OCI-LY3 (cell line): ENCODE measurements at regions not wholly inside any gene's neighbourhood (a gene's known extent, or its start where the extent isn't known, plus 50 kb on each side); places are given as distances from the start of the nearest gene placed in this dataset.

Source experiments
- H2AFZ ChIP-seq: fragments of 200-600, 300-600 bp; shearing (Covaris generic); 2 replicates; pipeline ENCODE4 v1.6.0; 2014; ENCODE audit warnings: antibody characterized with exemption, low read depth, low read length
- H3K27ac ChIP-seq: fragments of 200-600, 300-600 bp; sonication (generic); 2 replicates; pipeline ENCODE4 v1.5.1; 2014; ENCODE audit warnings: mild to moderate bottlenecking, low read length, moderate library complexity, mixed read lengths
- H3K27me3 ChIP-seq: fragments of 200-600, 300-600 bp; sonication (generic); 2 replicates; pipeline ENCODE4 v1.6.1; 2014; ENCODE audit warnings: low read depth, low read length, mixed read lengths
- H3K36me3 ChIP-seq: fragments of 200-600, 300-600 bp; sonication (generic); replicated peaks from 2 replicates; pipeline ENCODE3; 2014; ENCODE audit warnings: low read depth, low read length, mixed read lengths
- H3K4me1 ChIP-seq: fragments of 300-600, 200-600 bp; sonication (generic); 2 replicates; pipeline ENCODE4 v1.6.1; 2014; ENCODE audit warnings: low read length, mixed read lengths
- H3K4me2 ChIP-seq: fragments of 200-600, 300-600 bp; sonication (generic); 2 replicates; pipeline ENCODE4 v1.6.1; 2014; ENCODE audit warnings: low read length, mixed read lengths
- H3K4me3 ChIP-seq: fragments of 300-600, 200-600 bp; sonication (generic); 2 replicates; pipeline ENCODE4 v1.5.1; 2014; ENCODE audit warnings: antibody characterized with exemption, mild to moderate bottlenecking, low read length, moderate library complexity
- H3K79me2 ChIP-seq: fragments of 300-600, 200-600 bp; shearing (Covaris generic); 2 replicates; pipeline ENCODE4 v1.6.1; 2014; ENCODE audit warnings: mild to moderate bottlenecking, low read length, mixed read lengths
- H3K9ac ChIP-seq: fragments of 300-600, 200-600 bp; shearing (Covaris generic); 2 replicates; pipeline ENCODE4 v1.6.0; 2014; ENCODE audit warnings: mild to moderate bottlenecking, low read length, moderate library complexity
- H3K9me3 ChIP-seq: fragments of 200-600, 300-600 bp; shearing (Covaris generic); 2 replicates; pipeline ENCODE4 v1.6.1; 2014; ENCODE audit warnings: low read length, mixed read lengths; ENCODE audit not compliant: insufficient read depth
- H4K20me1 ChIP-seq: fragments of 200-600, 300-600 bp; sonication (generic); 2 replicates; pipeline ENCODE4 v1.6.1; 2016; ENCODE audit warnings: low read length, mixed read lengths; ENCODE audit not compliant: insufficient read depth
- CTCF ChIP-seq: fragments of 200-600, 300-600 bp; sonication (generic); IDR thresholded peaks from 2 replicates; pipeline ENCODE4 v1.5.1; 2014; ENCODE audit warnings: antibody characterized with exemption, low read length, low read depth
- EZH2phosphoT487 ChIP-seq: fragments of 200-600 bp; shearing (Covaris generic); IDR thresholded peaks from 2 replicates; pipeline ENCODE4 v1.6.1; 2018; ENCODE audit warnings: antibody characterized with exemption, mixed run types, low read depth

GRCh38 chr3:110677506-110677905 lies 394.1 kb upstream of the NECTIN3 start:
- Histone ChIP-seq H3K4me2 (no peak overlapping the region), H3K27me3 (no peaks in the 10 kb centered on the region), H3K9me3 (no peaks in the 10 kb centered on the region), H3K79me2 (no peaks in the 10 kb centered on the region), H3K4me3 (no peak overlapping the region), H2AFZ (no peak overlapping the region), H3K36me3 (no peaks in the 10 kb centered on the region), H3K4me1 (no peaks in the 10 kb centered on the region), H4K20me1 (no peaks in the 10 kb centered on the region), H3K27ac (no peak overlapping the region), H3K9ac (no peak overlapping the region)
- TF ChIP-seq EZH2phosphoT487 (no peak), CTCF (no peak)

GRCh38 chr3:110679285-110679684 lies 392.3 kb upstream of the NECTIN3 start:
- Histone ChIP-seq H3K27ac (no peak overlapping the region), H3K4me2 (no peak overlapping the region), H3K27me3 (no peaks in the 10 kb centered on the region), H2AFZ (no peak overlapping the region), H3K9me3 (no peaks in the 10 kb centered on the region), H3K9ac (no peak overlapping the region), H3K36me3 (no peaks in the 10 kb centered on the region), H4K20me1 (no peaks in the 10 kb centered on the region), H3K4me3 (no peak overlapping the region), H3K4me1 (no peaks in the 10 kb centered on the region), H3K79me2 (no peaks in the 10 kb centered on the region)
- TF ChIP-seq EZH2phosphoT487 (no peak), CTCF (no peak)

- Histone ChIP-seq H3K27me3 (no peaks in the 10 kb centered on the region), H3K9ac (no peak overlapping the region), H3K79me2 (no peaks in the 10 kb centered on the region), H3K4me3 (no peak overlapping the region), H3K4me1 (no peaks in the 10 kb centered on the region), H4K20me1 (no peaks in the 10 kb centered on the region), H3K36me3 (no peaks in the 10 kb centered on the region), H3K27ac (no peak overlapping the region), H3K4me2 (no peak overlapping the region), H3K9me3 (no peaks in the 10 kb centered on the region), H2AFZ (no peak overlapping the region)
- TF ChIP-seq CTCF (no peak), EZH2phosphoT487 (no peak)
These were observed 391.2 kb upstream of the NECTIN3 start for GRCh38 chr3:110680450-110680849.

GRCh38 chr3:110684466-110684865 lies 387.1 kb upstream of the NECTIN3 start:
- Histone ChIP-seq H3K79me2 (no peaks in the 10 kb centered on the region), H3K36me3 (no peaks in the 10 kb centered on the region), H4K20me1 (no peaks in the 10 kb centered on the region), H3K4me3 (no peak overlapping the region), H3K27me3 (no peaks in the 10 kb centered on the region), H2AFZ (no peak overlapping the region), H3K27ac (no peak overlapping the region), H3K4me1 (peaks cover 2% of the 10 kb centered on the region; the same call in 1 of the 2 replicates), H3K9ac (no peak overlapping the region), H3K4me2 (no peak overlapping the region), H3K9me3 (no peaks in the 10 kb centered on the region)
- TF ChIP-seq CTCF (no peak), EZH2phosphoT487 (no peak)
